ENCODE measurements at regions not wholly inside any gene's neighbourhood (a gene's known extent, or its start where the extent isn't known, plus 50 kb on each side); places are given as distances from the start of the nearest gene placed in this dataset.
A peak's percentile ranks its signal among the peaks of the same experiment; 100 is the strongest.

GRCh38 chr1:63119575-63120155 is 202.7 kb upstream of the FOXD3 start:
- DNase-seq (ENCODE audit: low spot score in 2 of 2) (no peak), ATAC-seq (no peak)
- Mint-ChIP-seq H3K27ac (no peak overlapping the region), H3K9me3 (no peaks in the 10 kb centered on the region), H3K36me3 (no peaks in the 10 kb centered on the region)

- no peaks in the 10 kb centered on the region for H3K9me3 Mint-ChIP-seq
- ATAC-seq (no peak), DNase-seq (ENCODE audit: low spot score in 2 of 2) (no peak)
- H3K36me3 Mint-ChIP-seq = no peaks in the 10 kb centered on the region
- no peak overlapping the region for H3K27ac Mint-ChIP-seq
These were observed 200.3 kb upstream of the FOXD3 start for GRCh38 chr1:63122079-63122478.

GRCh38 chr1:63124666-63125191 is 197.6 kb upstream of the FOXD3 start:
- ATAC-seq = no peak
- Mint-ChIP-seq H3K36me3 (no peaks in the 10 kb centered on the region), H3K27ac (no peak overlapping the region), H3K9me3 (no peaks in the 10 kb centered on the region)
- DNase-seq (ENCODE audit: low spot score in 2 of 2) = no peak

GRCh38 chr1:63126104-63126503 is 196.3 kb upstream of the FOXD3 start:
- no peak overlapping the region for H3K27ac Mint-ChIP-seq
- DNase-seq (ENCODE audit: low spot score in 2 of 2) (no peak), ATAC-seq (no peak)
- no peaks in the 10 kb centered on the region for H3K36me3 Mint-ChIP-seq
- no peaks in the 10 kb centered on the region for H3K9me3 Mint-ChIP-seq

- Mint-ChIP-seq H3K27ac (no peak overlapping the region), H3K36me3 (no peaks in the 10 kb centered on the region), H3K9me3 (no peaks in the 10 kb centered on the region)
- no peak for DNase-seq (ENCODE audit: low spot score in 2 of 2)
- ATAC-seq = no peak
These were observed 195.0 kb upstream of the FOXD3 start for GRCh38 chr1:63127376-63127775.

GRCh38 chr1:63128556-63128955 is 193.8 kb upstream of the FOXD3 start:
- Mint-ChIP-seq H3K36me3 (no peaks in the 10 kb centered on the region), H3K9me3 (no peaks in the 10 kb centered on the region), H3K27ac (no peak overlapping the region)
- ATAC-seq (no peak), DNase-seq (ENCODE audit: low spot score in 2 of 2) (no peak)

GRCh38 chr1:63129184-63129583 is 193.2 kb upstream of the FOXD3 start:
- no peak overlapping the region for H3K27ac Mint-ChIP-seq
- no peaks in the 10 kb centered on the region for H3K36me3 Mint-ChIP-seq
- ATAC-seq = no peak
- no peaks in the 10 kb centered on the region for H3K9me3 Mint-ChIP-seq
- DNase-seq (ENCODE audit: low spot score in 2 of 2) = no peak

GRCh38 chr1:63129855-63130254 is 192.5 kb upstream of the FOXD3 start:
- H3K36me3 Mint-ChIP-seq = no peaks in the 10 kb centered on the region
- DNase-seq (ENCODE audit: low spot score in 2 of 2) = no peak
- no peak overlapping the region for H3K27ac Mint-ChIP-seq
- no peak for ATAC-seq
- no peaks in the 10 kb centered on the region for H3K9me3 Mint-ChIP-seq

GRCh38 chr1:63134501-63135173 is 187.7 kb upstream of the FOXD3 start:
- ATAC-seq (no peak), DNase-seq (ENCODE audit: low spot score in 2 of 2) (no peak)
- Mint-ChIP-seq H3K27ac (no peak overlapping the region), H3K9me3 (no peaks in the 10 kb centered on the region), H3K36me3 (no peaks in the 10 kb centered on the region)

- no peak for ATAC-seq
- Mint-ChIP-seq H3K27ac (no peak overlapping the region), H3K36me3 (no peaks in the 10 kb centered on the region), H3K9me3 (no peaks in the 10 kb centered on the region)
- no peak for DNase-seq (ENCODE audit: low spot score in 2 of 2)
These were observed 187.2 kb upstream of the FOXD3 start for GRCh38 chr1:63135174-63135512.

GRCh38 chr1:63135801-63136200 is 186.6 kb upstream of the FOXD3 start:
- H3K9me3 Mint-ChIP-seq = no peaks in the 10 kb centered on the region
- H3K36me3 Mint-ChIP-seq = no peaks in the 10 kb centered on the region
- no peak for DNase-seq (ENCODE audit: low spot score in 2 of 2)
- no peak for ATAC-seq
- no peak overlapping the region for H3K27ac Mint-ChIP-seq

- ATAC-seq = no peak
- H3K27ac Mint-ChIP-seq = no peak overlapping the region
- H3K36me3 Mint-ChIP-seq = no peaks in the 10 kb centered on the region
- H3K9me3 Mint-ChIP-seq = no peaks in the 10 kb centered on the region
- no peak for DNase-seq (ENCODE audit: low spot score in 2 of 2)
These were observed 180.4 kb upstream of the FOXD3 start for GRCh38 chr1:63142001-63142400.

- Mint-ChIP-seq H3K27ac (no peak overlapping the region), H3K9me3 (no peaks in the 10 kb centered on the region), H3K36me3 (no peaks in the 10 kb centered on the region)
- ATAC-seq = no peak
- no peak for DNase-seq (ENCODE audit: low spot score in 2 of 2)
These were observed 178.9 kb upstream of the FOXD3 start for GRCh38 chr1:63143482-63143881.

- DNase-seq (ENCODE audit: low spot score in 2 of 2) = no peak
- Mint-ChIP-seq H3K36me3 (no peaks in the 10 kb centered on the region), H3K27ac (no peak overlapping the region), H3K9me3 (no peaks in the 10 kb centered on the region)
- no peak for ATAC-seq
These were observed 174.6 kb upstream of the FOXD3 start for GRCh38 chr1:63147783-63148182.

GRCh38 chr1:63148825-63149645 is 173.3 kb upstream of the FOXD3 start:
- DNase-seq (ENCODE audit: low spot score in 2 of 2) = peak in 1 of 2 donors; percentile 4
- H3K36me3 Mint-ChIP-seq = no peaks in the 10 kb centered on the region
- no peak overlapping the region for H3K27ac Mint-ChIP-seq
- peaks cover 0 to 3% of the 10 kb centered on the region in 2 donors for H3K9me3 Mint-ChIP-seq
- no peak for ATAC-seq

- Mint-ChIP-seq H3K9me3 (peaks cover 0 to 3% of the 10 kb centered on the region in 2 donors), H3K27ac (no peak overlapping the region), H3K36me3 (no peaks in the 10 kb centered on the region)
- no peak for DNase-seq (ENCODE audit: low spot score in 2 of 2)
- ATAC-seq = no peak
These were observed 169.8 kb upstream of the FOXD3 start for GRCh38 chr1:63152572-63152971.

GRCh38 chr1:63155437-63155836 is 166.9 kb upstream of the FOXD3 start:
- H3K27ac Mint-ChIP-seq = no peak overlapping the region

More at GRCh38 chr1:63155437-63155836, 166.9 kb upstream of the FOXD3 start:
- peaks cover 0 to 3% of the 10 kb centered on the region in 2 donors for H3K9me3 Mint-ChIP-seq
- DNase-seq (ENCODE audit: low spot score in 2 of 2) (no peak), ATAC-seq (no peak)
- H3K36me3 Mint-ChIP-seq = no peaks in the 10 kb centered on the region

Data from activated naive CD4-positive, alpha-beta T cell treated with anti-CD3 and anti-CD28 coated beads, Interleukin-2, amount 50 U/mL, for 72 hours (primary cell).